Esophagus squamous epithelium (tissue), 5 donors: ENCODE measurements at regions not wholly inside any gene's neighbourhood (a gene's known extent, or its start where the extent isn't known, plus 50 kb on each side); places are given as distances from the start of the nearest gene placed in this dataset.
A peak's percentile ranks its signal among the peaks of the same experiment; 100 is the strongest.

ENCODE experiments used
- DNase-seq: peaks from one replicate; lab custom pipeline; 2025; lab: John Stamatoyannopoulos, UW
- H3K27ac ChIP-seq, 4 donors: fragments of 200-600 bp; sonication (generic); one replicate each; pipeline ENCODE4 v1.5.1; 2016 to 2019; ENCODE audit warnings: mild to moderate bottlenecking in 1 of 4
- H3K27me3 ChIP-seq, 4 donors: fragments of 200-600 bp; sonication (generic); 1 replicate in 3 of 4; 2 replicates in 1 of 4; pipeline versions ENCODE4 v1.5.1 to v1.6.0; 2017 to 2021; ENCODE audit warnings: antibody characterized with exemption in 1 of 4
- H3K36me3 ChIP-seq, 3 donors: fragments of 200-600 bp; sonication (generic); one replicate each; pipeline ENCODE4 v1.5.1; 2016 to 2019
- H3K4me1 ChIP-seq, 3 donors: fragments of 200-600 bp; sonication (generic); one replicate each; pipeline ENCODE4 v1.5.1; 2017 to 2019
- H3K4me3 ChIP-seq, 4 donors: fragments of 200-600 bp; sonication (generic); 1 replicate in 3 of 4; 2 replicates in 1 of 4; pipeline ENCODE4 v1.5.1; 2016 to 2019; ENCODE audit warnings: mild to moderate bottlenecking in 2 of 4, moderate library complexity in 1 of 4
- H3K9me3 ChIP-seq, 3 donors: fragments of 200-600 bp; sonication (generic); one replicate each; pipeline ENCODE4 v1.5.1; 2016 to 2019
- POLR2A ChIP-seq, 4 donors: fragments of 450-650 bp; IDR thresholded peaks; one replicate each; pipeline ENCODE4 v1.6.1; 2017; ENCODE audit warnings: antibody characterized with exemption in 4 of 4, mild to moderate bottlenecking in 4 of 4, moderate library complexity in 3 of 4
- WGBS, 2 donors: methylation state at CpG; one replicate each; pipeline ENCODE4 v1.1.5; 2018; 5-methylcytosine and 5-hydroxymethylcytosine counted together
- intact Hi-C: fragments of 100-400 bp; cut with DNase I; formaldehyde crosslinking; loops from one replicate; pipeline ENCODE4 v1.15.0; 2022
- TF ChIP-seq, protein P1 (sequence below), 6 experiments: fragments of 450-650 bp in 4 of 6; fragments of 200-600 bp in 2 of 6; sonication (generic) in 2 of 6; IDR thresholded peaks; one replicate each; pipeline ENCODE4 v1.5.1; 2016 to 2019; ENCODE audit warnings: antibody characterized with exemption in 6 of 6, mild to moderate bottlenecking in 4 of 6, moderate library complexity in 4 of 6
- donor health status: DM: yes; HTN: yes; CAD: no.

GRCh38 chr2:236823963-236824362 is 254.3 kb downstream of the ACKR3 start:
- Histone ChIP-seq H3K36me3 (no peaks in the 10 kb centered on the region), H3K9me3 (peaks cover 0 to 6% (median 0%) of the 10 kb centered on the region in 3 donors), H3K4me1 (peaks cover 0 to 57% (median 3%) of the 10 kb centered on the region in 3 donors), H3K27ac (peak overlapping the region in 3 of 4 donors; percentile 36 to 73 (median 55)), H3K27me3 (no peaks in the 10 kb centered on the region), H3K4me3 (no peak overlapping the region)
- intact Hi-C loops = no loop called here
- DNase-seq = no peak
- TF ChIP-seq, protein P1, sequence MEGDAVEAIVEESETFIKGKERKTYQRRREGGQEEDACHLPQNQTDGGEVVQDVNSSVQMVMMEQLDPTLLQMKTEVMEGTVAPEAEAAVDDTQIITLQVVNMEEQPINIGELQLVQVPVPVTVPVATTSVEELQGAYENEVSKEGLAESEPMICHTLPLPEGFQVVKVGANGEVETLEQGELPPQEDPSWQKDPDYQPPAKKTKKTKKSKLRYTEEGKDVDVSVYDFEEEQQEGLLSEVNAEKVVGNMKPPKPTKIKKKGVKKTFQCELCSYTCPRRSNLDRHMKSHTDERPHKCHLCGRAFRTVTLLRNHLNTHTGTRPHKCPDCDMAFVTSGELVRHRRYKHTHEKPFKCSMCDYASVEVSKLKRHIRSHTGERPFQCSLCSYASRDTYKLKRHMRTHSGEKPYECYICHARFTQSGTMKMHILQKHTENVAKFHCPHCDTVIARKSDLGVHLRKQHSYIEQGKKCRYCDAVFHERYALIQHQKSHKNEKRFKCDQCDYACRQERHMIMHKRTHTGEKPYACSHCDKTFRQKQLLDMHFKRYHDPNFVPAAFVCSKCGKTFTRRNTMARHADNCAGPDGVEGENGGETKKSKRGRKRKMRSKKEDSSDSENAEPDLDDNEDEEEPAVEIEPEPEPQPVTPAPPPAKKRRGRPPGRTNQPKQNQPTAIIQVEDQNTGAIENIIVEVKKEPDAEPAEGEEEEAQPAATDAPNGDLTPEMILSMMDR (IDR thresholded peaks at IDR 0.05) = no peak
- no peak for TF ChIP-seq POLR2A (IDR thresholded peaks at IDR 0.05)
- 35 to 59% methylated on average over 4 of the region's 4 CpGs for WGBS, 2 donors

DNA sequence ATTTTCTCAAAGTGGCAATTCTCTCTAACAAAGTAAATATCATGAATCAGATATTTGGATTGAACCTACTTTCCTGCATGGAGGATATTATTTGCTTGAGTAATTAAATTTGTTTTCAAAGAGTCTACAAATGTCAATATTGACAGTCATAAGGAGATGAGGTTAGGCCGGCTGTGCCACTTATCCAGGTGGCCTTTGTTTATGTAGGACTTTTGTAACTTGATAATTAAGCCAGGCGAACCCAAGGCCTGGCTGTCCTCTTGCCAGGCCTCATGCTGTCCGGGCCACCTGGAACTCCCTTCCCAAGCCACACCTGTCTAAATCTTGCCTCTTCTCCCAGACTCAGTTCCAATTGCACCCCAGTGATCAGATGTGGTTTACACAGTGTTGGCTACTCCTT is 255.2 kb downstream of the ACKR3 start:
- no peak for TF ChIP-seq POLR2A (IDR thresholded peaks at IDR 0.05)
- TF ChIP-seq, protein P1 (IDR thresholded peaks at IDR 0.05) = no peak
- H3K27me3 ChIP-seq = no peaks in the 10 kb centered on the region
- no peak for DNase-seq
- 34 to 71% methylated on average over 3 of the region's 3 CpGs for WGBS, 2 donors
- H3K9me3 ChIP-seq = peaks cover 0 to 6% (median 0%) of the 10 kb centered on the region in 3 donors
- peak overlapping the region in 3 of 4 donors; percentile 36 to 73 (median 55) for H3K27ac ChIP-seq
- peaks cover 0 to 57% (median 3%) of the 10 kb centered on the region in 3 donors for H3K4me1 ChIP-seq
- no peaks in the 10 kb centered on the region for H3K36me3 ChIP-seq
- intact Hi-C loops = no loop called here
- H3K4me3 ChIP-seq = no peak overlapping the region

- Histone ChIP-seq H3K4me1 (peaks cover 0 to 57% (median 3%) of the 10 kb centered on the region in 3 donors), H3K36me3 (no peaks in the 10 kb centered on the region), H3K4me3 (no peak overlapping the region), H3K27me3 (no peaks in the 10 kb centered on the region), H3K9me3 (peaks cover 0 to 6% (median 0%) of the 10 kb centered on the region in 3 donors), H3K27ac (no peak overlapping the region)
- DNase-seq = no peak
- intact Hi-C loops = no loop called here
- WGBS, 2 donors = 77 to 82% methylated on average over 5 to 6 of the region's 6 CpGs
- no peak for TF ChIP-seq POLR2A (IDR thresholded peaks at IDR 0.05)
- TF ChIP-seq, protein P1 (IDR thresholded peaks at IDR 0.05) = no peak
These were observed 256.4 kb downstream of the ACKR3 start for GRCh38 chr2:236825989-236826510.

GRCh38 chr2:236826606-236827156 is 257.1 kb downstream of the ACKR3 start:
- Histone ChIP-seq H3K36me3 (no peaks in the 10 kb centered on the region), H3K27ac (peak overlapping the region in 2 of 4 donors; percentile 13 to 61), H3K27me3 (no peaks in the 10 kb centered on the region), H3K4me3 (no peak overlapping the region), H3K9me3 (peaks cover 0 to 3% (median 0%) of the 10 kb centered on the region in 3 donors), H3K4me1 (peaks cover 0 to 57% (median 3%) of the 10 kb centered on the region in 3 donors)
- TF ChIP-seq POLR2A (IDR thresholded peaks at IDR 0.05) = no peak
- TF ChIP-seq, protein P1 (IDR thresholded peaks at IDR 0.05) = no peak
- DNase-seq = no peak
- 73 to 78% methylated on average over 5 to 6 of the region's 6 CpGs for WGBS, 2 donors
- intact Hi-C loops = no loop called here

DNA sequence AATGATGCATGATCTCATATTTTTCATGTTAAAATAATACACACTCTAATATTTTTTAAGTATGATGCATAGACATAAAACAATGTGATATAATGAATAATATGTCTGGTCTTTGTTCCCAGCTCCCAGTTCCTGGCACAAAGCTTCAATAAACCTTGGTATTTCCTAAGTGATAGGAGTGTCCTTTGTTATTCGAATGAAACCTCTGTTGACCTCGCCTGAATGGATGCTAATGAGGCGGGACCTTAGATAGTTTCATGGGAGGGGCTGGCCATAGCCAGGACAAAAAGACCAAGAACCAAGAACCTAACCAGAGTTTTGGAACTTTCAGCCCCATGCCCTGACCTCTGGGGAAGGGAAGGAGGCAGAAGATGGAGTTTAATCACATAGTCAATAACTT is 257.7 kb upstream of the COPS8 start:
- Histone ChIP-seq H3K36me3 (no peaks in the 10 kb centered on the region), H3K4me3 (no peak overlapping the region), H3K27ac (peak overlapping the region in 3 of 4 donors; percentile 13 to 61 (median 33)), H3K9me3 (no peaks in the 10 kb centered on the region), H3K27me3 (no peaks in the 10 kb centered on the region), H3K4me1 (peaks cover 0 to 67% (median 3%) of the 10 kb centered on the region in 3 donors)
- TF ChIP-seq, protein P1 (IDR thresholded peaks at IDR 0.05) = no peak
- TF ChIP-seq POLR2A (IDR thresholded peaks at IDR 0.05) = no peak
- intact Hi-C loops = no loop called here
- DNase-seq = no peak
- WGBS, 2 donors = 61 to 63% methylated on average over 3 of the region's 3 CpGs
